Progenitor cell of endocrine pancreas (in vitro differentiated cells): ENCODE measurements at regions not wholly inside any gene's neighbourhood (a gene's known extent, or its start where the extent isn't known, plus 50 kb on each side); places are given as distances from the start of the nearest gene placed in this dataset.

ENCODE experiments used
- DNase-seq: peaks from one replicate; pipeline ENCODE4 v3.0.0; 2021; ENCODE audit warnings: low spot score; ENCODE audit not compliant: unreplicated experiment
- H3K27ac Mint-ChIP-seq: 2 replicates; pipeline ENCODE4 v1.8.0; 2021; ENCODE audit warnings: mild to moderate bottlenecking, moderate library complexity, mixed read lengths
- H3K27me3 Mint-ChIP-seq: 2 replicates; pipeline ENCODE4 v1.8.0; 2021; ENCODE audit warnings: mixed read lengths
- H3K36me3 Mint-ChIP-seq: 2 replicates; pipeline ENCODE4 v1.8.0; 2022; ENCODE audit warnings: mixed read lengths; ENCODE audit not compliant: insufficient read depth
- H3K4me1 Mint-ChIP-seq: 2 replicates; pipeline ENCODE4 v1.8.0; 2021; ENCODE audit warnings: low read depth, mixed read lengths
- H3K4me3 Mint-ChIP-seq: 2 replicates; pipeline ENCODE4 v1.8.0; 2021; ENCODE audit warnings: low read depth, mild to moderate bottlenecking, moderate library complexity, mixed read lengths
- H3K9me3 Mint-ChIP-seq: 2 replicates; pipeline ENCODE4 v1.8.0; 2021; ENCODE audit warnings: low read depth, mixed read lengths
- CTCF ChIP-seq: fragments of 200-600 bp; sonication (generic); IDR thresholded peaks from one replicate; pipeline ENCODE4 v1.5.0; 2021; ENCODE audit warnings: antibody characterized with exemption, mild to moderate bottlenecking; ENCODE audit not compliant: unreplicated experiment

GRCh38 chr15:29346998-29347397 lies 77.4 kb upstream of the NSMCE3 start:
- no peak for TF ChIP-seq CTCF
- DNase-seq = no peak
- H3K27me3 Mint-ChIP-seq = peaks cover 28% of the 10 kb centered on the region
- H3K27ac Mint-ChIP-seq = no peak overlapping the region
- no peaks in the 10 kb centered on the region for H3K9me3 Mint-ChIP-seq
- no peaks in the 10 kb centered on the region for H3K4me1 Mint-ChIP-seq
- H3K36me3 Mint-ChIP-seq = no peaks in the 10 kb centered on the region
- no peak overlapping the region for H3K4me3 Mint-ChIP-seq

- H3K4me3 Mint-ChIP-seq = no peak overlapping the region
- peaks cover 28% of the 10 kb centered on the region for H3K27me3 Mint-ChIP-seq
- no peaks in the 10 kb centered on the region for H3K9me3 Mint-ChIP-seq
- H3K27ac Mint-ChIP-seq = no peak overlapping the region
- H3K4me1 Mint-ChIP-seq = no peaks in the 10 kb centered on the region
- DNase-seq = no peak
- TF ChIP-seq CTCF = no peak
- no peaks in the 10 kb centered on the region for H3K36me3 Mint-ChIP-seq
Measured at GRCh38 chr15:29345549-29346525, 76.2 kb upstream of the NSMCE3 start.

GRCh38 chr15:29344474-29344873 lies 74.9 kb upstream of the NSMCE3 start:
- H3K36me3 Mint-ChIP-seq = no peaks in the 10 kb centered on the region
- H3K4me1 Mint-ChIP-seq = no peaks in the 10 kb centered on the region
- no peak for DNase-seq
- H3K4me3 Mint-ChIP-seq = no peak overlapping the region
- peaks cover 28% of the 10 kb centered on the region for H3K27me3 Mint-ChIP-seq
- no peaks in the 10 kb centered on the region for H3K9me3 Mint-ChIP-seq
- no peak overlapping the region for H3K27ac Mint-ChIP-seq
- TF ChIP-seq CTCF = no peak

GRCh38 chr15:29343229-29343628 lies 73.6 kb upstream of the NSMCE3 start:
- H3K4me1 Mint-ChIP-seq = no peaks in the 10 kb centered on the region

GRCh38 chr15:29342201-29342600 lies 72.6 kb upstream of the NSMCE3 start:
- no peak for TF ChIP-seq CTCF
- DNase-seq = no peak
- Mint-ChIP-seq H3K4me3 (no peak overlapping the region), H3K9me3 (no peaks in the 10 kb centered on the region), H3K27me3 (peaks cover 15% of the 10 kb centered on the region), H3K4me1 (no peaks in the 10 kb centered on the region), H3K27ac (no peak overlapping the region), H3K36me3 (no peaks in the 10 kb centered on the region)

More at GRCh38 chr15:29343229-29343628, 73.6 kb upstream of the NSMCE3 start:
- TF ChIP-seq CTCF = no peak
- no peak overlapping the region for H3K27ac Mint-ChIP-seq
- H3K9me3 Mint-ChIP-seq = no peaks in the 10 kb centered on the region
- peaks cover 24% of the 10 kb centered on the region for H3K27me3 Mint-ChIP-seq
- H3K4me3 Mint-ChIP-seq = no peak overlapping the region
- no peaks in the 10 kb centered on the region for H3K36me3 Mint-ChIP-seq
- DNase-seq = no peak
